ENCODE measurements at regions not wholly inside any gene's neighbourhood (a gene's known extent, or its start where the extent isn't known, plus 50 kb on each side); places are given as distances from the start of the nearest gene placed in this dataset.

DNA sequence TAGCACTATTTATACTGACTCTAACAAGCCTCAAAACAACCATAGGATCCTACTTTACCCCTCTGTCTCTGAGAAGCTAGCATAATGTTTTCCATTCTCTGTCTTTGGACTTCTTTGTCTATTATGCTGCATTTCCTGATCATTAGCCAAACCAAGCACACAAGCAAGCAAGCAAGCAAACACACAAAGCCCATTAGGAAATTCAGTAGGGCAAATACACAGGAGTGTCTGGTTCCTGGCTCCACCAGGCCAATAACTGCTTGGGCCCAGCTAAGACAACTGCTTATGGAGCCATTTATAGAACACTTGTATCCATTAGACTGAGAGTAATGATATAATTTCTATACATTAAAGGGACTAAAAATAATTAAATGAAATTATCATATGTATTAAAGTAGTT, 952.9 kb upstream of the EPHA7 start:
- Histone ChIP-seq H4K20me1 (no peaks in the 10 kb centered on the region), H3K4me2 (no peak overlapping the region), H3K27ac (no peak overlapping the region), H3K9me3 (replicated peaks in 1 of 11) (no peaks in the 10 kb centered on the region), H3K27me3 (no peaks in the 10 kb centered on the region), H3K36me3 (no peaks in the 10 kb centered on the region), H3K4me1 (no peaks in the 10 kb centered on the region), H3K9ac (no peak overlapping the region), H3K4me3 (no peak overlapping the region)
- no peak for TF ChIP-seq Cebpa-rat (IDR thresholded peaks at IDR 0.05)

DNA sequence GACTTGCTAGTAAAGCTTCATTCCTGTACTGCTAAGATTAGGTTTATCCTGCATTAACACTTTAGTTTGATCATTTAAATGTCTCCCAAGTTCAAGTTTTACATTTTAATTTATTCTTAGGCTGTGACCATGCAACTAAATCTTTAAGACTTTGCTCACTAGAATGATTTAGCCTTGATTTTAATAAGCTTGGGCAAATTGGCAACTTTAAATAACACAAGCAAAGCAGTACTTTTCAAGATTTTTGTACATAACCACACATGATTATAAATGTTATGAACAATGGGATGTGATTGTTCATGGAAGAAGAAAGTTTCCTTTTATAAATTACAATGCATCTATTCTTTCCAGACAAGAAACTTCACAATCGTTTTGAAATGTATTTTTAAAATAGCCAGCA, 948.0 kb upstream of the EPHA7 start:
- Histone ChIP-seq H3K27me3 (no peaks in the 10 kb centered on the region), H3K4me1 (no peaks in the 10 kb centered on the region), H3K27ac (no peak overlapping the region), H3K9me3 (replicated peaks in 1 of 11) (no peaks in the 10 kb centered on the region), H3K4me3 (no peak overlapping the region), H3K9ac (no peak overlapping the region), H3K36me3 (no peaks in the 10 kb centered on the region), H3K4me2 (no peak overlapping the region), H4K20me1 (no peaks in the 10 kb centered on the region)
- TF ChIP-seq Cebpa-rat (IDR thresholded peaks at IDR 0.05): no peak

DNA sequence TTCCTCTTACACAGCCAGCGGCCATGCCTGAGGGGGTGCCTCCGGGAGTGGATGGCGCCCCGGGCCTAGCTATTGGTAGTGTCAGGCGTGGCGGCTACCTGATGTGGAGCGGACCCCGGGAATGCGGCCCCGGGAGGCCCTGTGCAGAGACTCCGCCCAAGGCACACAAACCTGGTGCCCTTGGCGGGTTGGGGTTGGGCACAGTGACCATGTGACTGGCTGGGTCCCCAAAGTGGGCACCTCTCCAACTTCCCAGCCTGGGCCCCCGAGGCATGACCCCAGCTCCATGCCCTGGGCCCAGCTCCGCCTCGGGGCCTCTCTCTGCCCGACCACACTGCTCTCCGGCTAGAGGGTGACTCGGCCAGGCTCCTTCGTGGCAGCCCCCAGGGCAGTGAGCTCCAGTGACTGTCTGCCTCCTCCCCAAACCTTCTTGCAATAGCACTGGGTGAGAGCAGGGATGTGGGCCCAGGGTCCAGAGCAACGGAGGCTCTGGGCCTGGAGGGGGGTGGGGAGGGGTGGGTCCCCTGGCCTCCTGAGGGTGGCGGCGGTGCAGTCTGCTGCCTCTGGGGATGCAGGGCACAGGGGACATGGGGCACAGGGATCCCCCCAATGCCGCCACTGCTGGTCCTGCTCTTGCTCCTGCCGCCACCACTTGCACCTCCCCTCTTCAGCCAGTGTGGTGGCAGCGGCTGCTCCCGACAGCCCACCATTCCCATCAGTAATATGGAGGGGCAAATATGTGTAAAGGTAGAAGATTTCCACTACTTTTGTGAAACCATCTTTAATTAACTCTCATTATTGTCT, 942.9 kb upstream of the EPHA7 start:
- no peak for TF ChIP-seq Cebpa-rat (IDR thresholded peaks at IDR 0.05)
- Histone ChIP-seq H3K4me1 (peaks cover 0 to 6% (median 0%) of the 10 kb centered on the region in 10 experiments; a peak in 2 of 20 replicates), H3K27ac (no peak overlapping the region), H3K27me3 (no peaks in the 10 kb centered on the region), H3K4me2 (no peak overlapping the region), H3K4me3 (no peak overlapping the region), H3K9ac (no peak overlapping the region), H3K9me3 (replicated peaks in 1 of 11) (peaks cover 0 to 7% (median 0%) of the 10 kb centered on the region in 11 experiments; a peak in 4 of 22 replicates), H3K36me3 (no peaks in the 10 kb centered on the region), H4K20me1 (no peaks in the 10 kb centered on the region; a peak in 1 of 22 replicates)

DNA sequence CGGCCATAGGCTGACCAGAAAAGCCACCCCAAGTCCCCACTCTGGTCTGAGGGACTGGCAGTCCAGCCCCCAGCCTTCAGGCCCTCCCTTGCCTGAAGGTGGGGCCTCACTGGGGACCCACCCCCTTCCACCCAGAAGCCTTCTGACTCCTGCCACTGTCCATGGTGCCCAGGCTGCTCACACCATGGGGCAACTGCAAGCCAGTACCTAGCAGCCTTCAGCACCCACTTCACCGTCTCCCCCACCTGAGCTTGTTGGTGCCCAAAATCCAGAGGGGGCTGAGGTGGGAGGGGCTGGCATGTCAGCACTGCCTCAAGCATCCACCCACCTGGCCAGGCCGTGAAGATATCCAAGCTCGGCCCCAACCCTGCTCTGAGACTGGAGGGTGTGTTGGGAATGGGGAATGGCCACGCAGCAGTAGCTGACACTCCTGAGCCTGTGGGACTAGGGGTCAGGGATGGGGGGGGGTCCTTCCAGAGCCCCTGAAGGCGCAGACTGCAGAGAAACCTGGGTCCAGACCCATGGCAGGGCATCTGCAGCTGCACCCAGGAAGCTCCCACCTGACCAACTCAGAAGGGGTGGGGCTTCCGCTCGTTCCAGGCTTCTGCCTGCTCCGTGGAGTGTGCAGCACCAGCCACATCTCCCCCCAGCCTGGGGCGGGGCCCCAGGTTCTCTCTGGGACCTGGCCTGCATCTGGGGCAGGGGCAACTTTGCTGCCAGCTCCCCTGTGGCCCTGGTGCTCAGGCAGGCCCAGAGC, 942.1 kb upstream of the EPHA7 start:
- Histone ChIP-seq H3K27ac (no peak overlapping the region), H4K20me1 (no peaks in the 10 kb centered on the region; a peak in 1 of 22 replicates), H3K4me2 (no peak overlapping the region), H3K4me1 (peaks cover 0 to 7% (median 0%) of the 10 kb centered on the region in 10 experiments; a peak in 2 of 20 replicates), H3K36me3 (no peaks in the 10 kb centered on the region), H3K27me3 (no peaks in the 10 kb centered on the region), H3K4me3 (no peak overlapping the region), H3K9me3 (replicated peaks in 1 of 11) (peaks cover 0 to 7% (median 0%) of the 10 kb centered on the region in 11 experiments; a peak in 4 of 22 replicates), H3K9ac (no peak overlapping the region)
- TF ChIP-seq Cebpa-rat (IDR thresholded peaks at IDR 0.05): no peak

DNA sequence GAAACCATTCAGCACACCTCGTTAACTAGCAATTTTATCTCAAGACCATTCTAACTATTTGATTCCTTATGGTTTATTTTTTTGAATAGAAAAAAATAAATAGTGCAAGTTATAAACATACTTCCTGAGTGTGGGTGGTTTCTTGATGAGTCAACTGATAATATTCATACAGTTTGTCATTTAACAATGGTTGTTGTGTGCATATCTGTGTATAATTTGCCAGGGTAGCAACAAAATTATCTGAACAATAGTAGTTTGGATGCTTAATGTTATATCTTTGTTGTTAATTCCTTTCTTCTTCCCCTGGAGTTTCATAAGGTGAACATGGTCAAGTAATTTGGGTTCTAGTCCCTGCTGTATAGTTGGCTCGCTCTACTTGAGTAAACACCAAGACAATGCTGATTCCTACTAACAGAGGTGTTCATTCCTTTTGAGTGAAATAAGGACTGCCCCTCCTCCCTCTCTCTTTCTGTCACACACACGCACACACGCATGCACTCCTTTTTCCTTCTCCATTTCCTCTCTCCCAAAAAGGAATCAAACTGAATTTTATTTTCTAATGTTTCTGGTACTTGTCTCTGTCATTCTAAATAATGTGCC, 938.1 kb upstream of the EPHA7 start:
- H3K27ac ChIP-seq: no peak overlapping the region
- H3K4me3 ChIP-seq: no peak overlapping the region
- TF ChIP-seq Cebpa-rat (IDR thresholded peaks at IDR 0.05): no peak
- H4K20me1 ChIP-seq: no peaks in the 10 kb centered on the region; a peak in 1 of 22 replicates
- peaks cover 0 to 7% (median 0%) of the 10 kb centered on the region in 11 experiments; a peak in 4 of 22 replicates for H3K9me3 ChIP-seq (replicated peaks in 1 of 11)
- peaks cover 0 to 7% (median 0%) of the 10 kb centered on the region in 10 experiments; a peak in 2 of 20 replicates for H3K4me1 ChIP-seq
- no peaks in the 10 kb centered on the region for H3K27me3 ChIP-seq
- no peaks in the 10 kb centered on the region for H3K36me3 ChIP-seq
- H3K4me2 ChIP-seq: no peak overlapping the region
- no peak overlapping the region for H3K9ac ChIP-seq

DNA sequence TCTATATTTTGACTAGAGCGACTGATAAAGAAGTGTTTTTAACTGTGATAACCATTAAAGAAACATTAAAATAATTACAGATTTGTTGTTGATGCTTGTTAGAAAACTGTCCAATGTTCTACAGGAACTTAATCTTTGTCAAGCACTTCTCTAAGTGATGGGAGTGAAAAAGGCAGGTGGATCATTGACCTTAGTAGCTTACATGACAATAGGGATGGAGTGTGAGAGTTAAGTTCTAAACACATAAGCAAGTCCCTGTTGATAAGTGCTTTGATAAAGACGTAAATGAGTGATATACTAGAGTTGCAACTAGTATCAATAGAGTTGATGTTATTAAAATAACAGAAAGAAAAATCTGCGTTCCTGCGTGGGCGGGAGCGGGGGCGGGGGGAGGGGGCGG, 931.5 kb upstream of the EPHA7 start:
- Histone ChIP-seq H3K27me3 (no peaks in the 10 kb centered on the region), H4K20me1 (no peaks in the 10 kb centered on the region; a peak in 1 of 22 replicates), H3K9ac (no peak overlapping the region), H3K27ac (no peak overlapping the region), H3K4me3 (no peak overlapping the region), H3K36me3 (no peaks in the 10 kb centered on the region), H3K4me2 (no peak overlapping the region), H3K4me1 (no peaks in the 10 kb centered on the region), H3K9me3 (replicated peaks in 1 of 11) (no peaks in the 10 kb centered on the region)
- no peak for TF ChIP-seq Cebpa-rat (IDR thresholded peaks at IDR 0.05)

DNA sequence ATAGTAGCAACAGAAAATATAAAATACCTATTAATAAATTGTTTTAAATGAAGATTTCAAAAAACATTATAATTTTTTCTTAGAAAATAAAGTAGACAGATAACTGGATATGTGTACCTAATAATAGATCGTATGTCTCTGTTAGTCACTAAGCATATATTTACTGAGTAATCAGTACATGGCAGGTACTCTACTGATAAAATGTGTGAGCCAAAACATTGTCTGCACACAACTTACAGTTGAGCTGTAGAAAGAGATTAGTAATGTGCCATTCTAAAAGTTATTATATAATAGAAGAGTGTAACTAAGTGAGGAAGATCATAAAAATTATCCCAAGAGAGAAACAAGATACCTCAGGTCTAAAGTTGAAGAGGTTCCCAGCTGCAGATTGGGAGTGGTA, 929.9 kb upstream of the EPHA7 start:
- no peaks in the 10 kb centered on the region for H3K36me3 ChIP-seq
- H3K27me3 ChIP-seq: no peaks in the 10 kb centered on the region
- TF ChIP-seq Cebpa-rat (IDR thresholded peaks at IDR 0.05): no peak
- H3K27ac ChIP-seq: no peak overlapping the region
- no peak overlapping the region for H3K4me2 ChIP-seq
- no peaks in the 10 kb centered on the region for H3K9me3 ChIP-seq (replicated peaks in 1 of 11)
- no peaks in the 10 kb centered on the region; a peak in 1 of 22 replicates for H4K20me1 ChIP-seq
- no peaks in the 10 kb centered on the region for H3K4me1 ChIP-seq
- H3K4me3 ChIP-seq: no peak overlapping the region
- H3K9ac ChIP-seq: no peak overlapping the region

DNA sequence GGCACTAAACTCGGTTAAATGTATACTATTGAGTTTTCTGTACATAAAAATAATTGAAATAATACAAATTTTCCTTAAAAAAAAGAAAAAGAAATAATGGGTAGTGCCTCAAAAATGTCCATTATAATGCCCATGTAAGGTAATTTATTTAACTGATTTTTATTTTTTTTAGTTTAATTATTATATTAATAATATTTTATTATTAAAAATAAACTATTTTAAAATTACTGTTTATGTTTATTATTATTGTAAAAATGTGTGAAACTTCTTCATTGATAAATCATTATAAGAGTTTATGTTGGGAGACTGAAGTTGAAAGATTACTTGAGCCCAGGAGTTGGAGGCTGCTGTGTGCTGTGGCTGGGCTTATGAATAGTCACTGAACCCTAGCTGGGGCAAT, 925.5 kb upstream of the EPHA7 start:
- H3K4me1 ChIP-seq: no peaks in the 10 kb centered on the region
- H3K36me3 ChIP-seq: no peaks in the 10 kb centered on the region
- H3K4me2 ChIP-seq: no peak overlapping the region
- no peaks in the 10 kb centered on the region for H3K9me3 ChIP-seq (replicated peaks in 1 of 11)
- TF ChIP-seq Cebpa-rat (IDR thresholded peaks at IDR 0.05): no peak
- H3K4me3 ChIP-seq: no peak overlapping the region
- no peak overlapping the region for H3K9ac ChIP-seq
- no peaks in the 10 kb centered on the region for H4K20me1 ChIP-seq
- no peaks in the 10 kb centered on the region for H3K27me3 ChIP-seq
- H3K27ac ChIP-seq: no peak overlapping the region

DNA sequence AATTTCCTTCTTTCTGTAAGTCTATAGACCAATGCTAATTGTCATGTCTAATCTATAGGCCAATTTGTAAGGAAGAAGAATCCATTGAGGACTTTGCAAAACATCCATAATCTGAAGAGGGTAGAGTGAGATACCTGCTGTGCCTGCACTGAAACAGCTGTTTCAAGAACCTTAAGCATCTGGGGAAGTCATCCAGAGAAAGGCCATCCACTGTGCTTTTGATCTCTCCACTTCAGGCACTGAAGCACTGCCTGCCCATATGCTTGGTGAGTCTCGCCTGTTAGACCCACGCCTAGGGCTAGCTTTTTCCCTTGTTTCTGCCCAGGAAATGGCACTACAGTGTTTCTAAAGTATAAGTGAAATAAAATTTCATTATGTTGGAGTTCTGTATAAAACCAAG, 921.8 kb upstream of the EPHA7 start:
- Histone ChIP-seq H3K27ac (no peak overlapping the region), H3K4me1 (no peaks in the 10 kb centered on the region), H4K20me1 (no peaks in the 10 kb centered on the region), H3K4me3 (no peak overlapping the region), H3K36me3 (no peaks in the 10 kb centered on the region), H3K27me3 (no peaks in the 10 kb centered on the region), H3K9me3 (replicated peaks in 1 of 11) (no peaks in the 10 kb centered on the region), H3K9ac (no peak overlapping the region), H3K4me2 (no peak overlapping the region)
- no peak for TF ChIP-seq Cebpa-rat (IDR thresholded peaks at IDR 0.05)
